ENCODE measurements at regions not wholly inside any gene's neighbourhood (a gene's known extent, or its start where the extent isn't known, plus 50 kb on each side); places are given as distances from the start of the nearest gene placed in this dataset.

DNA sequence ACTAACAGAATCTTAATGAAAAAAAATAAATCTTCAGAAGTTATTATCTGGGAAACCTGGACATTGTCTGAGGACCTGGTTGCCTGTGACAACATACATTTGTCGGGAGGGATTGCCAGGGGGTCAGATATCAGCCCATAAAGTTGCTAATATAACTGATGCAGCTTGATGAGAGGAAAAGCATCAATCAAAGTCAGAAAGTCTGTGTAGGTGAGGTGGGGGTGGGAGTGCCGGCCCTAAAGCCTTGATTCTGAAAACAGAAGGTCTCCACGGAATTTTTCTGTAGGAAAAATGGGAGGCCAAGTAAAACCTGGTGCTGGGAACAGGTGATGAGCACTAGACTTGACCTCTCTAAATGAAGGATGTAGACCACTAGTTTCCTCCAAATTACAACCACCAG lies 281.8 kb downstream of the FGFR2 start:
- CTCF ChIA-PET: no interaction called here
- Histone ChIP-seq H3K9ac (ENCODE audit: low read length) (no peak overlapping the region), H2AFZ (ENCODE audit: insufficient read depth, low read depth, low read length, poor library complexity, severe bottlenecking) (no peak overlapping the region), H3K27ac (ENCODE audit: low read length in 2 of 2) (no peak overlapping the region), H3K4me1 (ENCODE audit: control insufficient read depth in 2 of 2, insufficient read depth in 2 of 2, low read length in 2 of 2) (no peaks in the 10 kb centered on the region), H4K20me1 (ENCODE audit: control insufficient read depth, insufficient read depth, low read length, poor library complexity, severe bottlenecking) (no peaks in the 10 kb centered on the region), H3K9me3 (ENCODE audit: control extremely low read depth in 1 of 3, control insufficient read depth in 2 of 3, insufficient read depth in 1 of 3, low read length in 2 of 3) (peaks cover 0 to 3% (median 0%) of the 10 kb centered on the region in 3 donors), H3K4me2 (replicated peaks; ENCODE audit: low read depth, low read length, poor library complexity, severe bottlenecking) (no peak overlapping the region), H3K36me3 (replicated peaks in 1 of 2; ENCODE audit: control extremely low read depth in 1 of 2, control insufficient read depth in 1 of 2, extremely low read depth in 1 of 2, insufficient read depth in 2 of 2, low read length in 1 of 2) (no peaks in the 10 kb centered on the region), H3K27me3 (replicated peaks in 1 of 4; ENCODE audit: control extremely low read depth in 1 of 4, control insufficient read depth in 3 of 4, insufficient read depth in 4 of 4, low read length in 3 of 4) (no peaks in the 10 kb centered on the region), H3K4me3 (ENCODE audit: control extremely low read depth in 1 of 5, extremely low read depth in 1 of 5, insufficient read depth in 1 of 5, low read depth in 2 of 5, low read length in 4 of 5) (no peak overlapping the region), H3K79me2 (ENCODE audit: control insufficient read depth, insufficient read depth, low read length) (no peaks in the 10 kb centered on the region)
- no peak for ATAC-seq (ENCODE audit: low read depth)
- Mint-ChIP-seq H3K27me3 (no peaks in the 10 kb centered on the region), H3K4me1 (no peaks in the 10 kb centered on the region), H3K27ac (no peak overlapping the region), H3K4me3 (no peak overlapping the region), H3K9me3 (ENCODE audit: insufficient read depth) (peaks cover 2% of the 10 kb centered on the region)
- DNase-seq: no peak
- intact Hi-C loops (cut with micrococcal nuclease): no loop called here
- POLR2A ChIA-PET: no interaction called here
- WGBS (ENCODE audit: insufficient coverage): 83% methylated on average over 2 of the region's 3 CpGs
- no peak for TF ChIP-seq EZH2 (IDR thresholded peaks at IDR 0.05; ENCODE audit: borderline replicate concordance, insufficient read depth, low read depth, low read length, poor library complexity, severe bottlenecking)
- TF ChIP-seq, protein P1, sequence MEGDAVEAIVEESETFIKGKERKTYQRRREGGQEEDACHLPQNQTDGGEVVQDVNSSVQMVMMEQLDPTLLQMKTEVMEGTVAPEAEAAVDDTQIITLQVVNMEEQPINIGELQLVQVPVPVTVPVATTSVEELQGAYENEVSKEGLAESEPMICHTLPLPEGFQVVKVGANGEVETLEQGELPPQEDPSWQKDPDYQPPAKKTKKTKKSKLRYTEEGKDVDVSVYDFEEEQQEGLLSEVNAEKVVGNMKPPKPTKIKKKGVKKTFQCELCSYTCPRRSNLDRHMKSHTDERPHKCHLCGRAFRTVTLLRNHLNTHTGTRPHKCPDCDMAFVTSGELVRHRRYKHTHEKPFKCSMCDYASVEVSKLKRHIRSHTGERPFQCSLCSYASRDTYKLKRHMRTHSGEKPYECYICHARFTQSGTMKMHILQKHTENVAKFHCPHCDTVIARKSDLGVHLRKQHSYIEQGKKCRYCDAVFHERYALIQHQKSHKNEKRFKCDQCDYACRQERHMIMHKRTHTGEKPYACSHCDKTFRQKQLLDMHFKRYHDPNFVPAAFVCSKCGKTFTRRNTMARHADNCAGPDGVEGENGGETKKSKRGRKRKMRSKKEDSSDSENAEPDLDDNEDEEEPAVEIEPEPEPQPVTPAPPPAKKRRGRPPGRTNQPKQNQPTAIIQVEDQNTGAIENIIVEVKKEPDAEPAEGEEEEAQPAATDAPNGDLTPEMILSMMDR (IDR thresholded peaks at IDR 0.05): no peak

DNA sequence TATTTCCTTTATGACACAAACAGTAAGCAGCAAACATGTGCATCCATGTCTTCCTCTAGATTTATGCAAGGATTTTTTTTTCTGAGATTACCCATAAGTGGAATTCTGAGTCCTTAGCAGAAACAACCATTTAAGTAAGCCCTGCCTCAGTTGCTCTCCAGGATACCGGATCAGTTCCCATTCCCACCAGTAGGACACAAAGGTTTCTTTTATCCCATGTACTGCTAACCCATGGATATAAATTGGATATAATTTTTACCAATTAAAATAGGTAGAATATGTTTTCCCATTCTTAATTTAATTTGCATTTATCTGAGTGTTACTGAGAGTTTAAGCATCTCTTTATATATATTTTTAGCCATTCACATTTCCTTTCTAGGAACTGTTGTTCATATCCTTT lies 280.9 kb downstream of the FGFR2 start:
- H3K27ac ChIP-seq (ENCODE audit: low read length in 2 of 2): no peak overlapping the region
- intact Hi-C loops (cut with micrococcal nuclease): no loop called here

More for the DNA sequence above, 280.9 kb downstream of the FGFR2 start:
- peaks cover 0 to 3% (median 0%) of the 10 kb centered on the region in 3 donors for H3K9me3 ChIP-seq (ENCODE audit: control extremely low read depth in 1 of 3, control insufficient read depth in 2 of 3, insufficient read depth in 1 of 3, low read length in 2 of 3)
- Mint-ChIP-seq H3K4me3 (no peak overlapping the region), H3K4me1 (no peaks in the 10 kb centered on the region), H3K9me3 (ENCODE audit: insufficient read depth) (peaks cover 2% of the 10 kb centered on the region), H3K27me3 (no peaks in the 10 kb centered on the region), H3K27ac (no peak overlapping the region)
- no peaks in the 10 kb centered on the region for H3K36me3 ChIP-seq (replicated peaks in 1 of 2; ENCODE audit: control extremely low read depth in 1 of 2, control insufficient read depth in 1 of 2, extremely low read depth in 1 of 2, insufficient read depth in 2 of 2, low read length in 1 of 2)
- no peak overlapping the region for H3K4me2 ChIP-seq (replicated peaks; ENCODE audit: low read depth, low read length, poor library complexity, severe bottlenecking)
- no peak overlapping the region for H3K9ac ChIP-seq (ENCODE audit: low read length)
- DNase-seq: no peak
- no peaks in the 10 kb centered on the region for H4K20me1 ChIP-seq (ENCODE audit: control insufficient read depth, insufficient read depth, low read length, poor library complexity, severe bottlenecking)
- POLR2A ChIA-PET: no interaction called here
- H3K27me3 ChIP-seq (replicated peaks in 1 of 4; ENCODE audit: control extremely low read depth in 1 of 4, control insufficient read depth in 3 of 4, insufficient read depth in 4 of 4, low read length in 3 of 4): no peaks in the 10 kb centered on the region
- no CpG with 5 or more reads among the region's 1 CpG for WGBS (ENCODE audit: insufficient coverage)
- H2AFZ ChIP-seq (ENCODE audit: insufficient read depth, low read depth, low read length, poor library complexity, severe bottlenecking): no peak overlapping the region
- H3K4me3 ChIP-seq (ENCODE audit: control extremely low read depth in 1 of 5, extremely low read depth in 1 of 5, insufficient read depth in 1 of 5, low read depth in 2 of 5, low read length in 4 of 5): no peak overlapping the region
- no peak for ATAC-seq (ENCODE audit: low read depth)
- CTCF ChIA-PET: no interaction called here
- no peaks in the 10 kb centered on the region for H3K4me1 ChIP-seq (ENCODE audit: control insufficient read depth in 2 of 2, insufficient read depth in 2 of 2, low read length in 2 of 2)
- TF ChIP-seq, protein P1 (IDR thresholded peaks at IDR 0.05): no peak
- no peak for TF ChIP-seq EZH2 (IDR thresholded peaks at IDR 0.05; ENCODE audit: borderline replicate concordance, insufficient read depth, low read depth, low read length, poor library complexity, severe bottlenecking)
- no peaks in the 10 kb centered on the region for H3K79me2 ChIP-seq (ENCODE audit: control insufficient read depth, insufficient read depth, low read length)

All from B cell (primary cell).